A549 (cell line): ENCODE measurements at regions not wholly inside any gene's neighbourhood (a gene's known extent, or its start where the extent isn't known, plus 50 kb on each side); places are given as distances from the start of the nearest gene placed in this dataset.

Experiments used
- ATAC-seq, 2 experiments: fragments of 200-7000 bp in 1 of 2; fragments of >200 bp in 1 of 2; cut with Nextera tagmentation in 1 of 2; cut with Tn5 transposase in 1 of 2; 3 replicates each; pipeline versions ENCODE4 v1.8.0 to v1.9.1; 2018 to 2020; ENCODE audit warnings: mild to moderate bottlenecking in 1 of 2, moderate library complexity in 1 of 2
- CTCF ChIA-PET: fragments of 300-600 bp; sonication (Branson Sonifier 250); formaldehyde crosslinking; extraction: SDS; loops from one replicate; lab custom pipeline; 2021; ENCODE audit warnings: antibody characterized with exemption, inconsistent platforms; lab: Yijun Ruan, JAX
- POLR2A ChIA-PET: fragments of 350-600 bp; formaldehyde crosslinking; extraction: SDS; loops from one replicate; lab custom pipeline; 2021; ENCODE audit warnings: antibody characterized with exemption, inconsistent platforms; lab: Yijun Ruan, JAX
- DNase-seq, 2 experiments: peaks; one replicate each; pipeline versions ENCODE4 v3.0.0 to v3.0.0-alpha.2; 2011 to 2016; ENCODE audit warnings: low read depth in 1 of 2, low spot score in 1 of 2
- FAIRE-seq: peaks from 2 replicates; lab custom pipeline; 2011; peaks lifted over from hg19 to GRCh38; lab: Jason Lieb, UNC
- H3K27ac ChIP-seq, 2 experiments: fragments of >200 bp; sonication (Bioruptor Twin); formaldehyde crosslinking; 3 replicates each; pipeline ENCODE4 v1.5.1; 2016 to 2017
- H3K4me1 ChIP-seq: fragments of >200 bp; sonication (Bioruptor Twin); formaldehyde crosslinking; 3 replicates; pipeline ENCODE4 v1.6.1; 2016
- H3K4me2 ChIP-seq: fragments of >200 bp; sonication (Bioruptor Twin); formaldehyde crosslinking; 3 replicates; pipeline ENCODE4 v1.6.1; 2016
- H3K4me3 ChIP-seq: fragments of >200 bp; sonication (Bioruptor Twin); formaldehyde crosslinking; 3 replicates; pipeline ENCODE4 v1.5.1; 2016
- H3K9me3 ChIP-seq: fragments of >200 bp; sonication (Bioruptor Twin); formaldehyde crosslinking; 3 replicates; pipeline ENCODE4 v1.6.1; 2016
- BHLHE40 ChIP-seq: IDR thresholded peaks from 2 replicates; pipeline ENCODE4 v1.6.1; 2012; ENCODE audit warnings: low read depth, low read length, inconsistent platforms
- CBX2 ChIP-seq: fragments of 200-600 bp; sonication (generic); IDR thresholded peaks from 2 replicates; pipeline ENCODE4 v1.6.1; 2016; ENCODE audit warnings: low read depth, mild to moderate bottlenecking, borderline replicate concordance
- CHD2 ChIP-seq: fragments of 150-350 bp; IDR thresholded peaks from 2 replicates; pipeline ENCODE4 v1.6.1; 2014; ENCODE audit warnings: low read length; ENCODE audit not compliant: partially characterized antibody
- ESRRA ChIP-seq: fragments of 150-350 bp; IDR thresholded peaks from 2 replicates; pipeline ENCODE4 v1.6.1; 2014; ENCODE audit warnings: mild to moderate bottlenecking, low read length, borderline replicate concordance
- FOXS1 ChIP-seq: fragments of 250-450 bp; sonication (Bioruptor Pico); IDR thresholded peaks from 2 replicates; pipeline ENCODE4 v1.5.0; 2020; ENCODE audit warnings: mild to moderate bottlenecking, moderate library complexity
- GATA3 ChIP-seq: IDR thresholded peaks from 2 replicates; pipeline ENCODE4 v1.6.1; 2012; ENCODE audit warnings: borderline replicate concordance
- HOXB13 ChIP-seq: fragments of 250-450 bp; sonication (Bioruptor Pico); IDR thresholded peaks from 2 replicates; pipeline ENCODE4 v1.5.0; 2020; ENCODE audit warnings: low read depth, mild to moderate bottlenecking, moderate library complexity
- HOXB5 ChIP-seq: fragments of 250-450 bp; sonication (Bioruptor Pico); IDR thresholded peaks from 2 replicates; pipeline ENCODE4 v1.5.0; 2020; ENCODE audit warnings: mild to moderate bottlenecking, moderate library complexity
- JUN ChIP-seq, 2 experiments: fragments of >200 bp; sonication (Bioruptor Twin); formaldehyde crosslinking; IDR thresholded peaks; 2 replicates in 1 of 2; 3 replicates in 1 of 2; pipeline ENCODE4 v1.6.1; 2016 to 2017
- MAFK ChIP-seq: fragments of 450-650 bp; IDR thresholded peaks from 2 replicates; pipeline ENCODE4 v1.6.1; 2014; ENCODE audit not compliant: partially characterized antibody
- MAZ ChIP-seq: fragments of 150-350 bp; IDR thresholded peaks from 2 replicates; pipeline ENCODE4 v1.6.1; 2014; ENCODE audit warnings: antibody characterized with exemption, low read depth, low read length, borderline replicate concordance
- NPAS2 ChIP-seq: fragments of 250-450 bp; sonication (Bioruptor Pico); IDR thresholded peaks from 2 replicates; pipeline ENCODE4 v1.8.0; 2022; ENCODE audit warnings: mild to moderate bottlenecking, moderate library complexity, borderline replicate concordance
- NR3C1 ChIP-seq: fragments of >200 bp; sonication (Bioruptor Twin); formaldehyde crosslinking; IDR thresholded peaks from 3 replicates; pipeline ENCODE4 v1.6.1; 2017
- PHF8 ChIP-seq: fragments of 200-600 bp; sonication (generic); IDR thresholded peaks from 2 replicates; pipeline ENCODE4 v1.6.1; 2016; ENCODE audit warnings: low read depth, mild to moderate bottlenecking, antibody characterized with exemption, moderate library complexity, borderline replicate concordance
- SMC3 ChIP-seq: fragments of >200 bp; sonication (Bioruptor Twin); formaldehyde crosslinking; IDR thresholded peaks from 3 replicates; pipeline ENCODE4 v1.6.1; 2018; ENCODE audit warnings: inconsistent platforms
- TFCP2L1 ChIP-seq: fragments of 250-450 bp; sonication (Bioruptor Pico); IDR thresholded peaks from 2 replicates; pipeline ENCODE4 v1.5.0; 2021; ENCODE audit warnings: mild to moderate bottlenecking
- WGBS: methylation state at CpG from one replicate; pipeline ENCODE4 v1.1.6; 2017; ENCODE audit errors: missing lambda C conversion rate; 5-methylcytosine and 5-hydroxymethylcytosine counted together
- TF ChIP-seq, protein P1 (sequence below): fragments of 200-600 bp; sonication (generic); IDR thresholded peaks from 2 replicates; pipeline ENCODE4 v1.6.1; 2016; ENCODE audit warnings: antibody characterized with exemption, mild to moderate bottlenecking, moderate library complexity
- TF ChIP-seq, protein P2 (sequence below): fragments of 250-450 bp; sonication (Bioruptor Pico); IDR thresholded peaks from 2 replicates; pipeline ENCODE4 v1.5.0; 2021; ENCODE audit warnings: mild to moderate bottlenecking, moderate library complexity, borderline replicate concordance
- TF ChIP-seq, protein P3 (sequence below): IDR thresholded peaks from 2 replicates; pipeline ENCODE4 v1.6.1; 2012
- TF ChIP-seq, protein P4 (sequence below): IDR thresholded peaks from 2 replicates; pipeline ENCODE4 v1.6.1; 2012

DNA sequence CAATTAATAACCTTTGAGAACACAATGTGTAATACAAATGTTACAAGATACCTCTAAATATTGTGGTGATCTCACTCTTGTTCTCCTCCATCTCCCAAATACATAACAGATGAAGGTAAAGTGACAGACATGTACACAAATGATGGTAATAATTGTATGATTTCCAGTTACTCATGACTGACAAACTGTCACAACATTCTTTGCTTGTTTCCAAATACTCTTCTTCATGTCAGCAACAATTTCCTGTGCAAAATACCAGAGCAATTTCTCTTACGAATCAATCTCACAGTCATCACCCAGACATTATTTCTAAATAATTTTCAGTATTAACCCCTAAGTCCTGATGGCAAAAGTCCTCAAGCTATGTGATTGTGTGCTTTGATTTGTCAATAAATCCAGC lies 92.9 kb downstream of the RPS12 start (continued):
- TF ChIP-seq, protein P1, sequence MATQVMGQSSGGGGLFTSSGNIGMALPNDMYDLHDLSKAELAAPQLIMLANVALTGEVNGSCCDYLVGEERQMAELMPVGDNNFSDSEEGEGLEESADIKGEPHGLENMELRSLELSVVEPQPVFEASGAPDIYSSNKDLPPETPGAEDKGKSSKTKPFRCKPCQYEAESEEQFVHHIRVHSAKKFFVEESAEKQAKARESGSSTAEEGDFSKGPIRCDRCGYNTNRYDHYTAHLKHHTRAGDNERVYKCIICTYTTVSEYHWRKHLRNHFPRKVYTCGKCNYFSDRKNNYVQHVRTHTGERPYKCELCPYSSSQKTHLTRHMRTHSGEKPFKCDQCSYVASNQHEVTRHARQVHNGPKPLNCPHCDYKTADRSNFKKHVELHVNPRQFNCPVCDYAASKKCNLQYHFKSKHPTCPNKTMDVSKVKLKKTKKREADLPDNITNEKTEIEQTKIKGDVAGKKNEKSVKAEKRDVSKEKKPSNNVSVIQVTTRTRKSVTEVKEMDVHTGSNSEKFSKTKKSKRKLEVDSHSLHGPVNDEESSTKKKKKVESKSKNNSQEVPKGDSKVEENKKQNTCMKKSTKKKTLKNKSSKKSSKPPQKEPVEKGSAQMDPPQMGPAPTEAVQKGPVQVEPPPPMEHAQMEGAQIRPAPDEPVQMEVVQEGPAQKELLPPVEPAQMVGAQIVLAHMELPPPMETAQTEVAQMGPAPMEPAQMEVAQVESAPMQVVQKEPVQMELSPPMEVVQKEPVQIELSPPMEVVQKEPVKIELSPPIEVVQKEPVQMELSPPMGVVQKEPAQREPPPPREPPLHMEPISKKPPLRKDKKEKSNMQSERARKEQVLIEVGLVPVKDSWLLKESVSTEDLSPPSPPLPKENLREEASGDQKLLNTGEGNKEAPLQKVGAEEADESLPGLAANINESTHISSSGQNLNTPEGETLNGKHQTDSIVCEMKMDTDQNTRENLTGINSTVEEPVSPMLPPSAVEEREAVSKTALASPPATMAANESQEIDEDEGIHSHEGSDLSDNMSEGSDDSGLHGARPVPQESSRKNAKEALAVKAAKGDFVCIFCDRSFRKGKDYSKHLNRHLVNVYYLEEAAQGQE = no peak
- no peak for TF ChIP-seq HOXB5 (CRISPR knock-in tag)
- no peak for TF ChIP-seq CBX2
- TF ChIP-seq FOXS1 (CRISPR knock-in tag) = no peak
- TF ChIP-seq SMC3 = no peak
- no peak for TF ChIP-seq PHF8
- no peak for TF ChIP-seq NPAS2 (CRISPR knock-in tag)
- no peak for TF ChIP-seq HOXB13 (CRISPR knock-in tag)

DNA sequence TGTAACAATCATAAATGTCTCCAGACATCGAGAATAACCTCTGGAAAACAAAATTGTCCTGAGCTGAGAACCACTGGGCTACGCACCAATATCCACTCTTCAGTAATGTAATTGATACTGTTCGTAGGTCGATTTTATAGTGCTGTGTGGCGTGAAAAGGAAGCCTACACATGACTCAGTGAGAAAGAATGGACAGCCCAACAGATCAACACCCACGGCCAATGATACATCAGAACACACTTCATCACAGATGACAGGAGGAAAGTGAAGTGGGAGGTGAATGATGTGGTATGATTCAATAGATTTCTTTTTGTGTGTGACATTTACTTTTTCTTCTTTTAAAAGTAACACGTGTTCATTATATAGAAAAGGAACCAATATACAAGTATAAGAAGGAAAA lies 93.5 kb downstream of the RPS12 start:
- no peak overlapping the region for H3K4me2 ChIP-seq
- POLR2A ChIA-PET = no interaction called here

DNA sequence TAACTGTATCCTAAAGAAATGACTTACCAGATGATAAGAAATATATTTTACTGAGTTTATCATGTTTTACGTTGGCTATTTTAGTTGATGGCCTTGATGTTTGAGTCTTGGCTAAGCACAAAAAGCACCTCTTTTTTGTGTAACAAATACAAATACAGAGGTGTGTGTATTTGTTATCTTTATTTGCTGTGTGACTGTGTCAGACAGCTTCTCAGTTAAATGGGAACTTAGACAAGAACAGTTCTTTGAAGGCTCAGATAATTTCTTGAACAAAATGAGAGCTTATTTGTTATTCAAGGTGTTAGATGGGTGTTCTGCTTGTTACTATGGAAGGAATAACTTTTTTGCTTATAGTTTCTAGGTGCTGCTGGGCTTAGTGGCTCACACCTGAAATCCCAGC lies 95.4 kb downstream of the RPS12 start:
- TF ChIP-seq, protein P2, sequence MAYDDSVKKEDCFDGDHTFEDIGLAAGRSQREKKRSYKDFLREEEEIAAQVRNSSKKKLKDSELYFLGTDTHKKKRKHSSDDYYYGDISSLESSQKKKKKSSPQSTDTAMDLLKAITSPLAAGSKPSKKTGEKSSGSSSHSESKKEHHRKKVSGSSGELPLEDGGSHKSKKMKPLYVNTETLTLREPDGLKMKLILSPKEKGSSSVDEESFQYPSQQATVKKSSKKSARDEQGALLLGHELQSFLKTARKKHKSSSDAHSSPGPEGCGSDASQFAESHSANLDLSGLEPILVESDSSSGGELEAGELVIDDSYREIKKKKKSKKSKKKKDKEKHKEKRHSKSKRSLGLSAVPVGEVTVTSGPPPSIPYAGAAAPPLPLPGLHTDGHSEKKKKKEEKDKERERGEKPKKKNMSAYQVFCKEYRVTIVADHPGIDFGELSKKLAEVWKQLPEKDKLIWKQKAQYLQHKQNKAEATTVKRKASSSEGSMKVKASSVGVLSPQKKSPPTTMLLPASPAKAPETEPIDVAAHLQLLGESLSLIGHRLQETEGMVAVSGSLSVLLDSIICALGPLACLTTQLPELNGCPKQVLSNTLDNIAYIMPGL (CRISPR knock-in tag) = no peak
- TF ChIP-seq TFCP2L1 (CRISPR knock-in tag) (no peak), NR3C1 (no peak)
- DNase-seq (no peak), FAIRE-seq (no peak), ATAC-seq (no peak)
- H3K4me2 ChIP-seq = no peak overlapping the region
- POLR2A ChIA-PET = no interaction called here
- H3K4me3 ChIP-seq = no peak overlapping the region
- H3K4me1 ChIP-seq = no peaks in the 10 kb centered on the region
- CTCF ChIA-PET = no interaction called here
- WGBS = 88% methylated on average over 1 of the region's 1 CpG
- no peak overlapping the region for H3K27ac ChIP-seq
- no peaks in the 10 kb centered on the region for H3K9me3 ChIP-seq

More for the DNA sequence above, 93.5 kb downstream of the RPS12 start:
- no peaks in the 10 kb centered on the region for H3K9me3 ChIP-seq
- no peaks in the 10 kb centered on the region for H3K4me1 ChIP-seq
- WGBS = 38% methylated on average over 7 of the region's 7 CpGs
- ATAC-seq = no peak
- DNase-seq = no peak
- H3K27ac ChIP-seq = no peak overlapping the region
- no peak overlapping the region for H3K4me3 ChIP-seq
- CTCF ChIA-PET = no interaction called here
- FAIRE-seq = no peak
- TF ChIP-seq MAFK = no peak
- no peak for TF ChIP-seq PHF8
- TF ChIP-seq, protein P3, sequence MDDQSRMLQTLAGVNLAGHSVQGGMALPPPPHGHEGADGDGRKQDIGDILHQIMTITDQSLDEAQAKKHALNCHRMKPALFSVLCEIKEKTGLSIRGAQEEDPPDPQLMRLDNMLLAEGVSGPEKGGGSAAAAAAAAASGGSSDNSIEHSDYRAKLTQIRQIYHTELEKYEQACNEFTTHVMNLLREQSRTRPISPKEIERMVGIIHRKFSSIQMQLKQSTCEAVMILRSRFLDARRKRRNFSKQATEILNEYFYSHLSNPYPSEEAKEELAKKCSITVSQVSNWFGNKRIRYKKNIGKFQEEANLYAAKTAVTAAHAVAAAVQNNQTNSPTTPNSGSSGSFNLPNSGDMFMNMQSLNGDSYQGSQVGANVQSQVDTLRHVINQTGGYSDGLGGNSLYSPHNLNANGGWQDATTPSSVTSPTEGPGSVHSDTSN = no peak
- no peak for TF ChIP-seq MAZ

DNA sequence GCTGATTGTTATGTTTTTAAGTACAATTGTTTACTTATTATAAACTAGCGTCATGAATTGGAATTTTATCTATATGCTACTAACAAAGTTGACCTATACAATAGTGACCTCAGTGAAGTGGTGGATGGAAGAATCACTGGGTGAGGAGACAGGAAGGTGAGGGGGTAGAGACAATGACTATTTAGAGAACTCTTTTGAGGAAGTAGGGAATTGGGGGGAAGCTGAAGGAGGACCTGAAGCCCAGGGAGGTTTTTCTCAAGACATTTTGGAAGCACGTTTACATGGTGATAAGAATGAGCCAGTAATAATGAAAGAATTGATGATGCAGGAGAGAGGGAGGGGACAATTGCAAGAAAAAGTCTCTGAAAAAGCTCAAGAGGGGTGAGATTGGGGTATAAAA lies 96.4 kb downstream of the RPS12 start:
- DNase-seq (no peak), FAIRE-seq (no peak), ATAC-seq (no peak)
- Histone ChIP-seq H3K9me3 (no peaks in the 10 kb centered on the region), H3K27ac (no peak overlapping the region), H3K4me1 (no peaks in the 10 kb centered on the region), H3K4me2 (no peak overlapping the region), H3K4me3 (no peak overlapping the region)
- WGBS = 29% methylated on average over 2 of the region's 2 CpGs
- ChIA-PET CTCF (no interaction called here), POLR2A (no interaction called here)
- TF ChIP-seq CHD2 (no peak), JUN (IDR thresholded peaks at IDR 0.05) (no peak), BHLHE40 (no peak), NR3C1 (no peak), GATA3 (no peak), ESRRA (no peak)
- TF ChIP-seq, protein P4, sequence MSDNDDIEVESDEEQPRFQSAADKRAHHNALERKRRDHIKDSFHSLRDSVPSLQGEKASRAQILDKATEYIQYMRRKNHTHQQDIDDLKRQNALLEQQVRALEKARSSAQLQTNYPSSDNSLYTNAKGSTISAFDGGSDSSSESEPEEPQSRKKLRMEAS = no peak
- TF ChIP-seq, protein P3 = no peak
